ELR (cell line): ENCODE measurements at regions not wholly inside any gene's neighbourhood (a gene's known extent, or its start where the extent isn't known, plus 50 kb on each side); places are given as distances from the start of the nearest gene placed in this dataset.
"Not testable (repeated sequence)": the region's sequence is repeated elsewhere in the genome, so short reads cannot be mapped to it uniquely, and the experiment has no call there.

Experiments
- DNase-seq: peaks from one replicate; pipeline ENCODE4 v3.0.0-alpha.2; 2015; ENCODE audit warnings: low read depth

DNA sequence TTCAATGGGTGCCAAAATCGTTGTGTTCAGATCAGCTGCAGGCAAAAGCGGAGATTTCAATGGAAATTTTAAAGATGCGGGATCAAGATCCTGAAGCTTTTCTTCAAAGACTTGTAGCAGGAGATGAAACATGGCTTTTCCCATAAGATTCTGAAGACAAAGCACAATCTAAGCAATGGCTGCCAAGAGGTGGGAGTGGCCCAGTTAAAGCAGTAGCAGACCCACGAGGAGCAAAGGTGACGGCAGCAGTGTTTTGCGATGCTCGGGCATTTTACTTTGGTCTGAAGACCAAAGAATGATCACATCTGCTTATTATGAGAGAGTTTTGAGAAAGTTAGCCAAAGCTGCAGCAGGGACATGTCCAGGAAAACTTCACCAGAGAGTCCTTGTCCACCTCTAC is 222.9 kb downstream of the DSC3 start:
- DNase-seq: no peak

GRCh38 chr18:30814446-30814845 is 228.1 kb downstream of the DSC3 start:
- DNase-seq: no peak

GRCh38 chr18:30811580-30811979 is 231.0 kb downstream of the DSC3 start:
- DNase-seq: no peak

GRCh38 chr18:30810580-30810979 is 232.0 kb downstream of the DSC3 start:
- no peak for DNase-seq

GRCh38 chr18:30806823-30807222 is 235.7 kb downstream of the DSC3 start:
- DNase-seq: no peak

GRCh38 chr18:30800800-30801199 is 241.7 kb downstream of the DSC3 start:
- DNase-seq: no peak

GRCh38 chr18:30792051-30792450 is 250.5 kb downstream of the DSC3 start:
- peak; percentile 6 for DNase-seq

GRCh38 chr18:30788411-30788991 is 254.0 kb downstream of the DSC3 start:
- not testable (repeated sequence) for DNase-seq

DNA sequence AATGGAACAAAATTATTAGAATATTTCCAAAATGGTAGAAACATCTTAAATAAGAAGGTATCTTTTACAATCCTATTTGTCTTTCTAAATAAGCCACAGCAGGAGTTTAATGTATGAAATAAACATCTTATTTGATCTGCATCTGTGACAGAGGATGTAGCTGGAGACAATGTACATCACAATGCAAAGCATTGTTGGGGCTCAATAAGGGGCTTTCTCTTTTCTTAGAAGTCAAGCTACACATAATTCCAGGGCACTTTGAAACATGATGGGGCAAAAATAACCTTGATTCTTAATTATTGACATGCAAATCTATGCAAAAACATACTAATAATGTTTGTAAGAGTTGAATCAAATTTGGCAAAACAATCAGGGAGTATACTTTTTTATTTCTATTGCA is 255.1 kb downstream of the DSC3 start:
- DNase-seq: no peak

DNA sequence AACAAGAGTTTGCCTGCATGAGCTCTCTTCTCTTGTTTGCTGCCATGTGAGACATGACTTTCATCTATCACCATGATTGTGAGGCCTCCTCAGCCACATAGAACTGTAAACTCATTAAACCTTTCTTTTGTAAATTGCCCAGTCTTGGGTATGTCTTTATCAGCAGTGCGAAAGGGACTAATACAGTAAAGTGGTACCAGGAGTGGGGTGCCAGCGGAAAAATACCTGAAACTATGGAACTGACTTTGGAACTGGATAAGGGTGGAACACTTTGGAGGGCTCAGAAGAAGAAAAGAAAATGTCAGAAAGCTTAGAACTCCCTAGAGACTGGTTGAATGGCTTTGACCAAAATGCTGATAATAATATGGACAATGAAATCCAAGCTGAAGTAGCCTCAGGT is 260.9 kb downstream of the DSC3 start:
- no peak for DNase-seq

GRCh38 chr18:30775629-30776028 is 266.9 kb downstream of the DSC3 start:
- DNase-seq: no peak

- not testable (repeated sequence) for DNase-seq
Measured at GRCh38 chr18:30772170-30772569, 270.4 kb downstream of the DSC3 start.

GRCh38 chr18:30766053-30766452 is 276.5 kb downstream of the DSC3 start:
- no peak for DNase-seq

- no peak for DNase-seq
Measured at GRCh38 chr18:30765247-30765646, 277.3 kb downstream of the DSC3 start.

DNA sequence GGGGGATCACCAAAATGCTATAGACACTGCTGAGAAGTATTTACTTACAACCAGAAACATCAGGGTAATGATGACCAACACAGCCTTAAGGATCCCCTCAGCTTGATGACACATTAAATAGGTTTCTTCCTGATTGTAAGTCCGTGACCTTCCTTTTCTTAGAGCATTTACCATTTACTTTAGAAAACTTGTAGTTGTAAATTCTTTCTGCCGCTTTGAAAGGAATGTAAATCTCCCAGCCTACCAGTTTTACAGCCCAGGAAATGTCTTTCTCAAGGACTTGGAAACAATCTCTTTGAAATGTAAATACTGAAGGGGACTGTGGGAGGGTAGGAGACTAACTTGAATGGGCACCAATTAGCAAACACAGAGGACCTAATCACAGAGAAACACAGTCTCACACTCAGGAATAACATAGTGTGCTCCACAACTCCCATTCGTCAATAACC is 278.6 kb downstream of the DSC3 start:
- DNase-seq: peak; percentile 2

DNA sequence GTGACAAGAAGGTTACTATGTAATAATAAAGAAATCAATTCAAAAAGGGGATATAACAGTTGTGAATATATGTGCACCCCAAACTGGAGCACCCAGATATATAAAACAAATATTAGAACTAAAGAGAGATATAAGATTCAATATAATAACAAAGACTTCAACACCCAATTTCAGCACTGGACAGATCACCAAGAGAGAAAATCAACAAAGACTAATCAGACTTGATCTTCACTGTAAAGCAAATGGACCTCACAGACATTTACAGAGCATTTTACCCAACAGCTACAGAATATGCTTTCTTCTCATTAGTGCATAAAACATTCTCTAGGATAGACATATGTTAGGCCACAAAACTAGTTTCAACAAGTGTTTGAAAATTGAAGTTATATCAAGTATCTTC is 287.7 kb downstream of the DSC3 start:
- DNase-seq: no peak

DNA sequence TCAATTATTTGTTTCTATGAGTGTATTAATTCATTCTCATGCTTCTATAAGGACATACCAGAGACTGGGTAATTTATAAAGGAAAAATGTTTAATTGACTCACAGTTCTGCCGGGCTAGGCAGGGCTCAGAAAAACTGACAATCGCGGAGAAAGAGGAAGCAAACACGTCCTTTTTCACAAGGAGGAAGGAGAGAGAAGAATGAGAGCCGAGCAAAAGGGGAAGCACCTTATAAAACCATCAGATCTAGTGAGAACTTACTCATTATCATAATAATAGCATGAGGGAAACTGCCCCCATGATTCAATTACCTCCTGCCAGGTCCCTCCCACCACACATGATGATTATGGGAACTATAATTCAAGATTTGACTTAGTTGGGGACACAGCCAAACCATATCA is 294.0 kb downstream of the DSC3 start:
- DNase-seq: no peak

- no peak for DNase-seq
Measured at GRCh38 chr18:30746224-30746623, 296.3 kb downstream of the DSC3 start.

DNA sequence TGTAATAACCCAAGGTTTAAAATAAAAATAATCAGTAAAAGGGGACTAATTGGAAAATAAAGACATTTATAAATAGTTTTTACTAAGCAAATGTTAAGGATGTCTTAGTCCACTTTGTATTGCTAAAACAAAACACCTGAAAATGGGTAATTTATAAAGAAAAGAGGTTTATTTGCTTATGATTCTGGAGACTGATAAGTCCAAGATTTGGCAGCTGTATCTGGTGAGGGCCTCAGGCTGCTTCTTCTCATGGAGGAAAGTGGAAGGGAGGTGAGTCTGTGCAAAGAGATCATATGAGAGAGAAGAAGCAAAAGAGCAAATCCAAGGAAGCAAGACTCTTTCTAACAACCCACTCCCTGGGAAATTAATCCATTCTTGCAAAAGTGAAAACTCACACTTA is 299.5 kb downstream of the DSC3 start:
- no peak for DNase-seq

GRCh38 chr18:30730915-30731314 is 311.6 kb downstream of the DSC3 start:
- DNase-seq: no peak

DNA sequence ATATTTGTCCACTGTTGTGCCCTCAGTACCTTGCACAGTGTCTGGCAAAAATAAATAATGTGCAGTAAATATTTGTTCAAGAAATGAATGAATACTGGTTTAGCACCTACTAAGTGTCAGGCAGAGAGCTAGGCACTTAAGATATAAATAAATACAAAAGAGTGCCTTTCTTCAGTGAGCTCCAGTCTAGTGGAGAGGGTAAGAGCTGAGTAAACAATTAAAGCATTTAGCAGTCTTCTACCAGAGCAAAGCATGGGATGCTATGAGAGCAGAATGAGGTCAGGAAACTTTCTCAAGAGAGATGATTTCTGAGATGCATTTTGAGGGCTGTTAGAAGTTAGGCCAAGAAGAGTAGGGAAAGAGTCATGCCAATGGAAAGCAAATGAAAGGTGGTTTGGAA is 314.7 kb downstream of the DSC3 start:
- no peak for DNase-seq

DNA sequence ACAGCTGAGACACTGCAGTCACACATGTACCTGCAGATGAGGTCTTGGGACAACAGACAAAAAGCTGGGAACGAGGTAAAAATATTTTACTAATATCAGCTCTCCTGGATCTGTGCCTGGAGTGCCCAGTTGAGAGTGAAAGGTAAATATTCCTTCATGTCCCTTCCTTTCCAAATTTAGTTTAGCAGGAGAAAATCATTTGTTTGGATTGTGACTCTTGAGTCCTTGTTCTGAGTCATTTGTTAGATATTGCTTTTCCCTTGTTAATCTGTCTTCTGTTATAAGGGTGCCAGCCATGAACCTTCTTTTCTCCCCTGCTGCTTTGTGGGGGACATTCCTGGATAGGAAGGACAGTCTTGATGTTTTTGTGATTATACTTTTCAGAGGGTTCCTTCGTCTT is 329.2 kb downstream of the DSC3 start:
- peak; percentile 3 for DNase-seq

DNA sequence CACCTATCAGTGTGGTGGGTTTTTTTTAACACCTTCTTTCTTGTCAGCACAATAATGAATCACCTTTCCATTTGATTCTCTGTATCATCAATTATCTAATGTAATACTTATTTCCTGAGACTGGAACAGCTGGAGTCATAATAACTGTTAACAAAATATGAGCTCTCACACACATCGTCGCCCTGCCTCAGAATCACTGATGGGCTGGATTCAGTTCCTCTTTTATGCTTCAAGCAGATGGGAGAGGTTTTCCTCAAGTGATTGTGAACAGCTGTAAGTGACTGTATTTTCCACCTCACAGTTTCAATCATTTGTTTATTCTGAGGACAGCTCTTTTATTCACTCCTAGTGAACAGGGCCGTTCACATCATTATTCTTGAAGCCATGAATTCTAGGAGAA is 330.2 kb downstream of the DSC3 start:
- no peak for DNase-seq

- DNase-seq: no peak
Measured at GRCh38 chr18:30709595-30709994, 332.9 kb downstream of the DSC3 start.

- peak; percentile 47 for DNase-seq
Measured at GRCh38 chr18:30705943-30706342, 336.6 kb downstream of the DSC3 start.
